ENCODE measurements at regions not wholly inside any gene's neighbourhood (a gene's known extent, or its start where the extent isn't known, plus 50 kb on each side); places are given as distances from the start of the nearest gene placed in this dataset.

GRCh38 chr6:14589175-14589574, 471.6 kb downstream of the CD83 start:
- H3K36me3 ChIP-seq (ENCODE audit: control insufficient read depth, insufficient read depth, low read length): no peaks in the 10 kb centered on the region
- POLR2A ChIA-PET: no interaction called here
- TF ChIP-seq, protein P1, sequence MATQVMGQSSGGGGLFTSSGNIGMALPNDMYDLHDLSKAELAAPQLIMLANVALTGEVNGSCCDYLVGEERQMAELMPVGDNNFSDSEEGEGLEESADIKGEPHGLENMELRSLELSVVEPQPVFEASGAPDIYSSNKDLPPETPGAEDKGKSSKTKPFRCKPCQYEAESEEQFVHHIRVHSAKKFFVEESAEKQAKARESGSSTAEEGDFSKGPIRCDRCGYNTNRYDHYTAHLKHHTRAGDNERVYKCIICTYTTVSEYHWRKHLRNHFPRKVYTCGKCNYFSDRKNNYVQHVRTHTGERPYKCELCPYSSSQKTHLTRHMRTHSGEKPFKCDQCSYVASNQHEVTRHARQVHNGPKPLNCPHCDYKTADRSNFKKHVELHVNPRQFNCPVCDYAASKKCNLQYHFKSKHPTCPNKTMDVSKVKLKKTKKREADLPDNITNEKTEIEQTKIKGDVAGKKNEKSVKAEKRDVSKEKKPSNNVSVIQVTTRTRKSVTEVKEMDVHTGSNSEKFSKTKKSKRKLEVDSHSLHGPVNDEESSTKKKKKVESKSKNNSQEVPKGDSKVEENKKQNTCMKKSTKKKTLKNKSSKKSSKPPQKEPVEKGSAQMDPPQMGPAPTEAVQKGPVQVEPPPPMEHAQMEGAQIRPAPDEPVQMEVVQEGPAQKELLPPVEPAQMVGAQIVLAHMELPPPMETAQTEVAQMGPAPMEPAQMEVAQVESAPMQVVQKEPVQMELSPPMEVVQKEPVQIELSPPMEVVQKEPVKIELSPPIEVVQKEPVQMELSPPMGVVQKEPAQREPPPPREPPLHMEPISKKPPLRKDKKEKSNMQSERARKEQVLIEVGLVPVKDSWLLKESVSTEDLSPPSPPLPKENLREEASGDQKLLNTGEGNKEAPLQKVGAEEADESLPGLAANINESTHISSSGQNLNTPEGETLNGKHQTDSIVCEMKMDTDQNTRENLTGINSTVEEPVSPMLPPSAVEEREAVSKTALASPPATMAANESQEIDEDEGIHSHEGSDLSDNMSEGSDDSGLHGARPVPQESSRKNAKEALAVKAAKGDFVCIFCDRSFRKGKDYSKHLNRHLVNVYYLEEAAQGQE (IDR thresholded peaks at IDR 0.05; ENCODE audit: insufficient read depth in 1 of 2, low read depth in 2 of 2, low read length in 1 of 2): no peak
- no peak for TF ChIP-seq CTCF (IDR thresholded peaks at IDR 0.05)
- BruUV-seq (replicated peaks): no TSS peak
- DNase-seq (ENCODE audit: low read depth, low spot score) (no peak), ATAC-seq (no peak)
- no peak overlapping the region for H3K4me3 ChIP-seq (ENCODE audit: low read depth in 2 of 2, low read length in 2 of 2)
- no peaks in the 10 kb centered on the region for H3K4me1 ChIP-seq (ENCODE audit: control insufficient read depth, insufficient read depth, low read length)
- H3K9me3 ChIP-seq (ENCODE audit: control insufficient read depth, insufficient read depth, low read depth, low read length): no peaks in the 10 kb centered on the region
- CTCF ChIA-PET: no interaction called here
- intact Hi-C loops (cut with micrococcal nuclease; ENCODE audit: unreplicated experiment): no loop called here
- H3K27me3 ChIP-seq (ENCODE audit: control insufficient read depth, insufficient read depth, low read length): no peaks in the 10 kb centered on the region
- H3K27ac ChIP-seq (ENCODE audit: low read length): no peak overlapping the region
- in situ Hi-C loops (cut with HindIII; ENCODE audit: low pct_unique_long_range_greater_than_20kb, low sequenced_read_pairs): no loop called here

GRCh38 chr6:14590586-14590985, 473.0 kb downstream of the CD83 start:
- intact Hi-C loops (cut with micrococcal nuclease; ENCODE audit: unreplicated experiment) (no loop called here), in situ Hi-C loops (cut with HindIII; ENCODE audit: low pct_unique_long_range_greater_than_20kb, low sequenced_read_pairs) (no loop called here)
- ATAC-seq (no peak), DNase-seq (ENCODE audit: low read depth, low spot score) (no peak)
- H3K27ac ChIP-seq (ENCODE audit: low read length): no peak overlapping the region
- no peaks in the 10 kb centered on the region for H3K4me1 ChIP-seq (ENCODE audit: control insufficient read depth, insufficient read depth, low read length)
- no peaks in the 10 kb centered on the region for H3K9me3 ChIP-seq (ENCODE audit: control insufficient read depth, insufficient read depth, low read depth, low read length)
- ChIA-PET CTCF (no interaction called here), POLR2A (no interaction called here)
- TF ChIP-seq, protein P1 (IDR thresholded peaks at IDR 0.05; ENCODE audit: insufficient read depth in 1 of 2, low read depth in 2 of 2, low read length in 1 of 2): no peak
- TF ChIP-seq TCF7L2 (IDR thresholded peaks at IDR 0.05; ENCODE audit: low read depth, low read length) (no peak), SIN3A (IDR thresholded peaks at IDR 0.05; ENCODE audit: borderline replicate concordance, insufficient read depth, low read depth, low read length) (no peak), POLR2AphosphoS5 (IDR thresholded peaks at IDR 0.05; ENCODE audit: low read depth, low read length) (no peak), CTCF (IDR thresholded peaks at IDR 0.05) (no peak)
- H3K36me3 ChIP-seq (ENCODE audit: control insufficient read depth, insufficient read depth, low read length): no peaks in the 10 kb centered on the region
- no peaks in the 10 kb centered on the region; the same call in 1 of the 2 replicates for H3K27me3 ChIP-seq (ENCODE audit: control insufficient read depth, insufficient read depth, low read length)
- no peak overlapping the region for H3K4me3 ChIP-seq (ENCODE audit: low read depth in 2 of 2, low read length in 2 of 2)
- BruUV-seq (replicated peaks): no TSS peak
